Activated T-cell treated with anti-CD3 and anti-CD28 coated beads, Interleukin-2, amount 50 U/mL, for 24 hours (primary cell): ENCODE measurements at regions not wholly inside any gene's neighbourhood (a gene's known extent, or its start where the extent isn't known, plus 50 kb on each side); places are given as distances from the start of the nearest gene placed in this dataset.

Source experiments
- DNase-seq: peaks from one replicate; pipeline ENCODE4 v3.0.0-alpha.2; 2020
- H3K27ac Mint-ChIP-seq: 2 replicates; pipeline ENCODE4 v1.8.0; 2020; ENCODE audit warnings: mild to moderate bottlenecking, mixed read lengths
- H3K27me3 Mint-ChIP-seq: 2 replicates; pipeline ENCODE4 v1.8.0; 2020; ENCODE audit warnings: mixed read lengths
- H3K36me3 Mint-ChIP-seq: 2 replicates; pipeline ENCODE4 v1.8.0; 2020; ENCODE audit warnings: low read depth, mixed read lengths
- H3K4me1 Mint-ChIP-seq: 2 replicates; pipeline ENCODE4 v1.8.0; 2020; ENCODE audit warnings: low read depth, mixed read lengths
- H3K4me3 Mint-ChIP-seq: 2 replicates; pipeline ENCODE4 v1.8.0; 2020; ENCODE audit warnings: mild to moderate bottlenecking, moderate library complexity, mixed read lengths
- H3K9me3 Mint-ChIP-seq: 2 replicates; pipeline ENCODE4 v1.8.0; 2020; ENCODE audit warnings: mixed read lengths

GRCh38 chr4:35772291-35772690 lies 472.0 kb downstream of the ARAP2 start:
- no peak for DNase-seq
- Mint-ChIP-seq H3K4me3 (no peak overlapping the region), H3K36me3 (no peaks in the 10 kb centered on the region), H3K27ac (no peak overlapping the region), H3K27me3 (no peaks in the 10 kb centered on the region), H3K9me3 (no peaks in the 10 kb centered on the region), H3K4me1 (no peaks in the 10 kb centered on the region)

DNA sequence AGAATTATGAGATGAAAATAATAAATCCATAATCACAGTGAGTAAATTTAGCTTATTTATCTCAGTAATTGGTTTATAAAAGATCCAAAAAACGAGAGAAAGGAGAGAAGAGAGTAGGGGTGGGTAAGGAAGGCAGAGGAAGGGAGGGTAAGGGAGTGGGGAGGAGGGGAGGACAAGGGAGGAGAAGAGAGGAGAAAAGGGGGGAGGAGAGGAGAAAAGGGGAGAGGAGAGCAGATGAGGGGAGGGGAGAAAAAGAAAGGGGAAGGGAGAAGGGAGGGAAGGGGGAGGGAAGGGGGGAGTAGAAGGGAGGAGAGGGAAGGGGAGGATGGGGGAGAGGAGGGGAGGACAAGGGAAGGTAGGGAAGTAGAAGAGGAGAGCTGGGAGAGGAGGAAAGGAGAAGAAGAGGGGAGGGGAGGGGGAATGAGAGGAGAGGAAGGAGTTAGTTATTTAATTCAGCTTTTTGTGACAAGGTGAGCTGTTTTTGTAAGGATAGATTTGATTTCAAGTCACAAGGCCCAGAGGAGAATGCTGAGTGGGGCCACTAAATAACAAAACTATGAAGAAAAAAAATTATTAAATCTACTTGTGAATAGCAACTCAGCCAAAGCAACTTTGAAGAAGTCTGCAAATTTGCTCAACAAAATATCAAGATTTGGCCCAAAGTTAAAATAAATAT lies 454.3 kb downstream of the ARAP2 start:
- Mint-ChIP-seq H3K27ac (no peak overlapping the region), H3K4me3 (no peak overlapping the region), H3K4me1 (no peaks in the 10 kb centered on the region), H3K36me3 (no peaks in the 10 kb centered on the region), H3K27me3 (no peaks in the 10 kb centered on the region), H3K9me3 (no peaks in the 10 kb centered on the region)
- no peak for DNase-seq

GRCh38 chr4:35793045-35793722 lies 451.1 kb downstream of the ARAP2 start:
- Mint-ChIP-seq H3K9me3 (peaks cover 7% of the 10 kb centered on the region), H3K27ac (no peak overlapping the region), H3K4me1 (no peaks in the 10 kb centered on the region), H3K36me3 (no peaks in the 10 kb centered on the region), H3K4me3 (no peak overlapping the region), H3K27me3 (no peaks in the 10 kb centered on the region)
- no peak for DNase-seq

- no peak for DNase-seq
- H3K4me3 Mint-ChIP-seq: no peak overlapping the region
- no peak overlapping the region for H3K27ac Mint-ChIP-seq
- no peaks in the 10 kb centered on the region for H3K36me3 Mint-ChIP-seq
- no peaks in the 10 kb centered on the region for H3K27me3 Mint-ChIP-seq
- H3K9me3 Mint-ChIP-seq: peaks cover 7% of the 10 kb centered on the region
- no peaks in the 10 kb centered on the region for H3K4me1 Mint-ChIP-seq
These were observed 450.5 kb downstream of the ARAP2 start for GRCh38 chr4:35793766-35794165.

DNA sequence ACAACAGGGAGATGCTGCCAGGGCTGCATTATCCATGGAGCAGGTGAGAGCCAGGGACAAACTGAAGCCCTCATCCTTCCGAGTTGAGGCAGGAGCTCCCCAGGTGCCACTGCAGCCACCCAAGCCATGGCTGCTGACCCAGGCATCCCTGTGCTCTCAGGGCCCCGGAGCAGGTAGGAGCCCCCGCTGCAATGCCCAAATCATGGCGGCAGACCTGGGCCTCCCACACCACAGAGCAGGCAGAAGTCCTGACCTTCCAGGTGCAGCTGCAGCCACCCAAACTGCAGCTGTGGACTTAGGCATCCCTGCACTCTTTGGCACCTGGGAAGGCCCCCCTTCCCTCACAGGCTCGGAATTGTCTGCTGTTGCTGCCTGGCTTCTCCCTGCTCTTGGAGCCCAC lies 443.6 kb downstream of the ARAP2 start:
- Mint-ChIP-seq H3K27me3 (no peaks in the 10 kb centered on the region), H3K9me3 (peaks cover 7% of the 10 kb centered on the region), H3K4me1 (no peaks in the 10 kb centered on the region), H3K4me3 (no peak overlapping the region), H3K27ac (no peak overlapping the region), H3K36me3 (no peaks in the 10 kb centered on the region)
- no peak for DNase-seq

- Mint-ChIP-seq H3K36me3 (no peaks in the 10 kb centered on the region), H3K4me1 (no peaks in the 10 kb centered on the region), H3K4me3 (no peak overlapping the region), H3K27ac (no peak overlapping the region), H3K9me3 (no peaks in the 10 kb centered on the region), H3K27me3 (no peaks in the 10 kb centered on the region)
- no peak for DNase-seq
These were observed 441.7 kb downstream of the ARAP2 start for GRCh38 chr4:35802644-35803043.

DNA sequence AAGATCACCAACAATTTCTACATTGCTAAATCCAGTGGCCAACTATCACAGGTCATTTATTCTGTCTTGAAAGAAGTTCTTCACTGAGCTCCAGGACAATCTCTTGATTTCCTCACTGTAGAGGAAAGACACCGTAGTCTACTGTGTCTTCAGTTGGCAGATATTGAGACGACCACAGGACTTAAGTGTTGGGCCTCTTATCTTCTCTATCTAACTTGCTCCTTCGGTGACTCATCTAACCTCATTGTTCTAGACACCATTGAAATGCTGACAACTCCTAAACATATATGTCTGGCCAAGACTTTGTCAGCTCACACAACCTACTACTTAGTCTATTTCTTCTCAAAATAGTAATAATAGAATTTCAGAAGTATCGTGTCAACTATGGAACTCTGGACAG lies 425.8 kb downstream of the ARAP2 start:
- Mint-ChIP-seq H3K9me3 (no peaks in the 10 kb centered on the region), H3K36me3 (no peaks in the 10 kb centered on the region), H3K4me3 (no peak overlapping the region), H3K27ac (no peak overlapping the region), H3K27me3 (no peaks in the 10 kb centered on the region), H3K4me1 (no peaks in the 10 kb centered on the region)
- DNase-seq: no peak

GRCh38 chr4:35820003-35820402 lies 424.3 kb downstream of the ARAP2 start:
- Mint-ChIP-seq H3K27me3 (no peaks in the 10 kb centered on the region), H3K36me3 (no peaks in the 10 kb centered on the region), H3K4me1 (no peaks in the 10 kb centered on the region), H3K4me3 (no peak overlapping the region), H3K27ac (no peak overlapping the region), H3K9me3 (no peaks in the 10 kb centered on the region)
- DNase-seq: no peak

GRCh38 chr4:35824231-35824630 lies 420.1 kb downstream of the ARAP2 start:
- Mint-ChIP-seq H3K4me3 (no peak overlapping the region), H3K4me1 (no peaks in the 10 kb centered on the region), H3K36me3 (no peaks in the 10 kb centered on the region), H3K9me3 (no peaks in the 10 kb centered on the region), H3K27me3 (no peaks in the 10 kb centered on the region), H3K27ac (no peak overlapping the region)
- no peak for DNase-seq

- H3K27me3 Mint-ChIP-seq: peaks cover 3% of the 10 kb centered on the region
- H3K4me3 Mint-ChIP-seq: no peak overlapping the region
- no peak overlapping the region for H3K27ac Mint-ChIP-seq
- peaks cover 2% of the 10 kb centered on the region for H3K9me3 Mint-ChIP-seq
- H3K36me3 Mint-ChIP-seq: no peaks in the 10 kb centered on the region
- no peaks in the 10 kb centered on the region for H3K4me1 Mint-ChIP-seq
- DNase-seq: no peak
These were observed 408.4 kb downstream of the ARAP2 start for GRCh38 chr4:35835893-35836292.

- H3K9me3 Mint-ChIP-seq: peaks cover 2% of the 10 kb centered on the region
- DNase-seq: no peak
- H3K27ac Mint-ChIP-seq: no peak overlapping the region
- H3K4me3 Mint-ChIP-seq: no peak overlapping the region
- H3K27me3 Mint-ChIP-seq: peaks cover 3% of the 10 kb centered on the region
- H3K36me3 Mint-ChIP-seq: no peaks in the 10 kb centered on the region
- no peaks in the 10 kb centered on the region for H3K4me1 Mint-ChIP-seq
These were observed 407.7 kb downstream of the ARAP2 start for GRCh38 chr4:35836596-35836995.

- Mint-ChIP-seq H3K36me3 (no peaks in the 10 kb centered on the region), H3K27me3 (no peaks in the 10 kb centered on the region), H3K9me3 (no peaks in the 10 kb centered on the region), H3K27ac (no peak overlapping the region), H3K4me1 (no peaks in the 10 kb centered on the region), H3K4me3 (no peak overlapping the region)
- no peak for DNase-seq
These were observed 377.3 kb downstream of the ARAP2 start for GRCh38 chr4:35867057-35867456.

GRCh38 chr4:35872273-35872672 lies 372.0 kb downstream of the ARAP2 start:
- no peaks in the 10 kb centered on the region for H3K27me3 Mint-ChIP-seq
- H3K4me3 Mint-ChIP-seq: no peak overlapping the region

GRCh38 chr4:35879479-35879878 lies 364.8 kb downstream of the ARAP2 start:
- DNase-seq: no peak
- H3K9me3 Mint-ChIP-seq: no peaks in the 10 kb centered on the region
- no peaks in the 10 kb centered on the region for H3K4me1 Mint-ChIP-seq
- peaks cover 3% of the 10 kb centered on the region for H3K27me3 Mint-ChIP-seq
- H3K27ac Mint-ChIP-seq: no peak overlapping the region
- no peak overlapping the region for H3K4me3 Mint-ChIP-seq
- H3K36me3 Mint-ChIP-seq: no peaks in the 10 kb centered on the region

More at GRCh38 chr4:35872273-35872672, 372.0 kb downstream of the ARAP2 start:
- Mint-ChIP-seq H3K27ac (no peak overlapping the region), H3K4me1 (no peaks in the 10 kb centered on the region), H3K9me3 (no peaks in the 10 kb centered on the region), H3K36me3 (no peaks in the 10 kb centered on the region)
- DNase-seq: no peak

DNA sequence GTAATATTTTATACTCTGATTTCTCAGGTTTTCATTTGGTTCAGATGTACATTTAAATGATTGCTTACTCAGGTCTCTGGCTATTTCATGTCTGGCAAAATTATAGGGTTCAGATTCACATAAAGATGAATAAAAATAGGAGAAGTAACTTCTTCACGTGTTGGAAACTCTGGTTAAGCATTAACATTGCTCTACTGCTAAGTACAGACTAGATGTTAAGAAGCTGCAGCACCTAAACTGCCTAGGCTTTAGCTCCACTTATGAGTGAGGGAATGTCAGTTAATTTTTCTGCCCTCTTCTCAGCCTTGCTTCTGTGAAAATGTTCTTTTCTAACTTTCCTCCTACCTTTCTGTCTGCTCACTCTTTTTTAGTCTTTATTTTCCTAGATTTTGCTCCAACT lies 361.2 kb downstream of the ARAP2 start:
- no peaks in the 10 kb centered on the region for H3K36me3 Mint-ChIP-seq

More for the DNA sequence above, 361.2 kb downstream of the ARAP2 start:
- Mint-ChIP-seq H3K27ac (no peak overlapping the region), H3K4me3 (no peak overlapping the region), H3K9me3 (no peaks in the 10 kb centered on the region), H3K27me3 (peaks cover 3% of the 10 kb centered on the region), H3K4me1 (no peaks in the 10 kb centered on the region)
- DNase-seq: no peak
